Tibial nerve (tissue), 3 donors: ENCODE measurements at regions not wholly inside any gene's neighbourhood (a gene's known extent, or its start where the extent isn't known, plus 50 kb on each side); places are given as distances from the start of the nearest gene placed in this dataset.

Experiments used
- CTCF ChIP-seq, 5 experiments: fragments of 200-600 bp in 3 of 5; fragments of 450-650 bp in 2 of 5; sonication (generic) in 3 of 5; IDR thresholded peaks; one replicate each; pipeline ENCODE4 v1.5.1; 2016 to 2019; ENCODE audit warnings: antibody characterized with exemption in 5 of 5, mild to moderate bottlenecking in 3 of 5, moderate library complexity in 2 of 5
- POLR2A ChIP-seq, 2 donors: fragments of 450-650 bp; IDR thresholded peaks; one replicate each; pipeline ENCODE4 v1.6.1; 2017; ENCODE audit warnings: antibody characterized with exemption in 2 of 2, mild to moderate bottlenecking in 2 of 2, moderate library complexity in 2 of 2

DNA sequence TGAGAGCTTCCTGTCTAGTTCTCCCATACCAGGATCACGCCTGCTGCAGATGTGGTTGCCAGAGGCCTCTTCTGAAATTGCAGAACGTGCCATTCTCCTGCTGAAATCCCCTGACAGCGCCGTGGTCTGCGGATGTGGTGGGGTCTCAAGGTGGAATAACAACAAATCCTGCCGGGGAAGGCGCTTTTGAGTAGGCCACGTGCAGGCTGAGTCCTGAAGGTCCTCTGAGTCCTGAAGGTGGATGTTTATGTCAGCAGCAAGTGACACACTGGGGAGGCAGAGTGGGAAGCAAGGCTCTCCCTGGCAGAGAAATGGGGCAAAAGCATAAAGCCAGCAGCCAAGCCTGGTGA is 241.4 kb downstream of the MYCN start:
- TF ChIP-seq POLR2A (IDR thresholded peaks at IDR 0.05): no peak
- no peak for TF ChIP-seq CTCF (IDR thresholded peaks at IDR 0.05)
